Activated naive CD8-positive, alpha-beta T cell treated with anti-CD3 and anti-CD28 coated beads, Interleukin-2, amount 50 U/mL, for 24 hours (primary cell): ENCODE measurements at regions not wholly inside any gene's neighbourhood (a gene's known extent, or its start where the extent isn't known, plus 50 kb on each side); places are given as distances from the start of the nearest gene placed in this dataset.
"Not testable (repeated sequence)": the region's sequence is repeated elsewhere in the genome, so short reads cannot be mapped to it uniquely, and the experiment has no call there.

Source experiments
- ATAC-seq: fragments of 150-1000 bp; cut with Tn5 transposase; one replicate; pipeline ENCODE4 v1.10.0; 2021
- DNase-seq: peaks from one replicate; pipeline ENCODE4 v3.0.0; 2021
- H3K27ac Mint-ChIP-seq: one replicate; pipeline ENCODE4 v1.8.0; 2021; ENCODE audit warnings: mild to moderate bottlenecking, mixed read lengths
- H3K27me3 Mint-ChIP-seq: one replicate; pipeline ENCODE4 v1.8.0; 2021; ENCODE audit warnings: mixed read lengths
- H3K36me3 Mint-ChIP-seq: one replicate; pipeline ENCODE4 v1.8.0; 2021; ENCODE audit warnings: low read depth, mixed read lengths
- H3K4me1 Mint-ChIP-seq: one replicate; pipeline ENCODE4 v1.8.0; 2021; ENCODE audit warnings: mixed read lengths
- H3K4me3 Mint-ChIP-seq: one replicate; pipeline ENCODE4 v1.8.0; 2021; ENCODE audit warnings: mild to moderate bottlenecking, moderate library complexity, mixed read lengths
- H3K9me3 Mint-ChIP-seq: one replicate; pipeline ENCODE4 v1.8.0; 2021; ENCODE audit warnings: mixed read lengths

DNA sequence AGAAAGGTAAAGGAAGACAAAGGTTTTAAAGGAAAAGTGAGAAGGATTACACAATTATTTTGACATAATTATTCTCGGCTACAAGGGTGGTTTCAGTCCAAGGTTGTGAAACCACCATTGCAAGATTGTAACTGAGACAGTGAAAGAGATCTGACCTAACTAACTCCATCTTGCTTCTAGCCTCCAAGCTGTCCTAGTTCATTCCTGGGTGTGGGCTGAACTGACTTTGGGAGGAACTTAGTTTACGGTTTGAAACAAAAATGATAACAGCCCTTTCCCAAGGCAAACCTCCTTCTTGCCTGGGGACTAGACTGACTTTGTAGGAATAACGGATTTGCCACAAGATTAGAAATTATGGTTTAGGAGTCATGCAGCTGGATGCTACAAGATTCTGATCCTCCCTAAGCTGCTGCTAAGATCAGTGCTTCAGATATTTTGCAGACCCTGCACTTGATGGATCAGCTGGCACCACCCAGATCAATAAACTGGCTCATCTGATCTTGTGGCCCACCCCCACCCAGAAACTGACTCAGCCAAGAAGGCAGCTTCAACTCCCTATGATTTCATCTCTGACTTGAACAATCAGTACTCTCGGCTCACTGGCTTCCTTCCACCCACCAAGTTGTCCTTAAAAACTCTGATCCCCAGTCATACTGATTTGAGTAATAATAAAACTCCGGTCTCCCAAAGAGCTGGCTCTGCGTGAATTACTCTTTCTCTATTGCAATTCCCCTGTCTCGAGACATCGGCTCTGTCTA is 57.7 kb upstream of the AADACL2 start:
- H3K4me3 Mint-ChIP-seq = no peak overlapping the region
- peaks cover 7% of the 10 kb centered on the region for H3K27me3 Mint-ChIP-seq
- no peaks in the 10 kb centered on the region for H3K9me3 Mint-ChIP-seq
- no peaks in the 10 kb centered on the region for H3K36me3 Mint-ChIP-seq
- ATAC-seq (no peak), DNase-seq (no peak)
- H3K27ac Mint-ChIP-seq = no peak overlapping the region
- no peaks in the 10 kb centered on the region for H3K4me1 Mint-ChIP-seq

DNA sequence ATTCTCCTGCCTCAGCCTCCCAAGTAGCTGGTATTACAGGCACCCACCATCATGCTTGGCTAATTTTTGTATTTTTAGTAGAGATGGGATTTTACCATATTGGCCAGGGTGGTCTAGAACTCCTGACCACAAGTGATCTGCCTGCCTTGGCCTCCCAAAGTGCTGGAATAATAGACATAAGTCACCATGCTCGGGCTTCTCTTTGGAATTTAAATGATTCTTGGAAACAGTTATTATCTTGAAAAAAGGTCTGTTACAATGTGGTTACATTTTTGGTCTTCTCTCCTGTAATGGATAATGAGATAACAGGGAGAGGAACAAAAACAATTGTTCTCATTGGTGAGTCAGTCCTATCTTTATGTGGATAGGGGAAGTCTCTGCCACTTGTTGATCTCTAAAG is 59.8 kb upstream of the AADACL2 start:
- no peaks in the 10 kb centered on the region for H3K9me3 Mint-ChIP-seq
- no peak for DNase-seq
- H3K36me3 Mint-ChIP-seq = no peaks in the 10 kb centered on the region
- no peak for ATAC-seq
- H3K27me3 Mint-ChIP-seq = peaks cover 3% of the 10 kb centered on the region
- no peaks in the 10 kb centered on the region for H3K4me1 Mint-ChIP-seq
- H3K27ac Mint-ChIP-seq = no peak overlapping the region
- H3K4me3 Mint-ChIP-seq = no peak overlapping the region

DNA sequence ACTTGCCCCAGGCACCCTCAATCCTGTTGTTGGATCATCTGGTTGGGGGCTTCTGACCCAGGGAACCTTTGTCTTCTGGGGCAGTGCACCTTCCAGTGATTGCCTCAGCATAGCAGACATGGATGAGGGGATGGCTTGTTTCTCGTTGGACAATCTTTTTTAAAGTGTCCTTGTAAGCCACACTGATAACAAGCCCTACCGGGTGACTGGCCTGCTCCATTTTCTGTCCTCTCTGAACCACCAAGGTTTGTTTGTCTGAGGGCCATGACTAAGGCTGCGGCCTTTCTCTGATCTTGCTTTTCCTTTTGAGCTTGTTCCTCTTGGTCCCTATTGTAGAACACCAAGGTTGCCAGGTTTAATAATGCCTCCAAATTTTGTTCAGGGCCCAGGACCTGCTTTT is 66.0 kb upstream of the AADACL2 start:
- not testable (repeated sequence) for H3K4me3 Mint-ChIP-seq, H3K27me3 Mint-ChIP-seq, H3K27ac Mint-ChIP-seq, H3K4me1 Mint-ChIP-seq, DNase-seq, H3K9me3 Mint-ChIP-seq, H3K36me3 Mint-ChIP-seq, ATAC-seq

DNA sequence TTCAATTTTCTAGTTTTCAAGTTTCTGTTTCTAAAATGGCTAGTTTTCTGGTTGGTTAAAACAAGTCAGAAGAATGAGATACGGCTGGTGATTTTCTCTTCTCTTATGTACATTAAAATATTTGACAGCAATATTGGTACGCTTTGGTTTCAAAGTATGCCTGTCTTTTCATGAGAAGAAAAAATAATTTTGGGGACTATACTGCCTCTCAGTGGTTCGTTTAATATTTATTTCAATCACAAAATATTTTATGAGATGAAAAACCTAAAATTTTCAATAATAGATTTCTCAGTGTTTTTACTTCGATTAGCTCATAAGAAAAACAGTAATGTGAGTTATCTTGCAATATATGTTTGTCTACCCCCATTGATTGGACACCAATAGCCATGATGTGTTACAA is 72.8 kb upstream of the AADACL2 start:
- no peak overlapping the region for H3K27ac Mint-ChIP-seq
- H3K4me1 Mint-ChIP-seq = no peaks in the 10 kb centered on the region
- ATAC-seq = no peak
- H3K4me3 Mint-ChIP-seq = no peak overlapping the region
- no peaks in the 10 kb centered on the region for H3K9me3 Mint-ChIP-seq
- no peak for DNase-seq
- H3K36me3 Mint-ChIP-seq = no peaks in the 10 kb centered on the region
- no peaks in the 10 kb centered on the region for H3K27me3 Mint-ChIP-seq

DNA sequence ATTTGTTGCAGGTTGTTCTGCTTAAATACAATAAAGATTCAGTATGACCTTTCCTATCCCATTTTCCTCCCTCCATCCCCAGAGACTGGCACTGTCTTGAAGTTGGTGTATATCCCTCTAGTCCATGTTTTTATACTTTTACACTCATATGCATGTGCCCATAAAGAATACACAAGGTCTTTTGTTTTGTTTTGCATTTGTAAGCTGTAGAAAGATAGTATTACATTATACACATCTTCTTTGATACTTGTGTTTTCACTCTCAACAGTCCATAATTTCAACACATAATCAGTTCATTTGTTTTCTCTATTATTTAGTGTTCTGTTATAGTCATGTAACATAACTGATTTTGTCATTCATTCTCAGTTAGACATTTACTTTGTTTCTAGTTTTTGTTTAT is 88.7 kb upstream of the AADACL2 start:
- DNase-seq (no peak), ATAC-seq (no peak)
- Mint-ChIP-seq H3K4me3 (no peak overlapping the region), H3K27me3 (peaks cover 2% of the 10 kb centered on the region), H3K9me3 (no peaks in the 10 kb centered on the region), H3K4me1 (no peaks in the 10 kb centered on the region), H3K27ac (no peak overlapping the region), H3K36me3 (no peaks in the 10 kb centered on the region)

DNA sequence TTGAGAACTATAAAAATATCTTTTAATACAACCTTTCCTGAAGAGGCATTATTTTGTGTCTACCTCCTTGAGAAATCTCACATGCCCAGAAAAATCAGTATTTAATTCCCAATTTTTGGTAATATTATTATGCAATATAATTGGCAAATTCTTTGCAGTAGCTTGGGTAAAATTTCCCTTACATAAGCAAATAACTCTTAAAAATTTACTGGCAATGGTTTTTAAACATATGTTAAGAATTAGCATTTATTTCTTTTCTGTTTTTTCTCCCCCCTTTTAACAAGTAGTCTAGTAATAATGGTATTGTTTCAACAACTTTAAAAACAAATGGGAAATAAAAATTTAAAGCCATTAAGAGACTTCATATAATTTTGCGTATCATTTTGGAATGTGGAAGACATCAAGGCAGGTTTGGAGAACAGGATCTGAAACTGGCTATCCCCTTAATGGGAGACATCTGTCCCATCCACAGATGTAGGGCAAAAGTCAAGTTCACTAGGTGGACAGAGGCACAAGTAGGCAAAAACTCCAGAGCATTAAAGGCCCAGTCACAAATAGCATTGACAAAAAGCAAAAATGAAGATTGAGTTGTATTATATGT is 89.6 kb upstream of the AADACL2 start:
- Mint-ChIP-seq H3K27me3 (peaks cover 2% of the 10 kb centered on the region), H3K9me3 (no peaks in the 10 kb centered on the region), H3K36me3 (no peaks in the 10 kb centered on the region), H3K27ac (no peak overlapping the region), H3K4me1 (no peaks in the 10 kb centered on the region), H3K4me3 (no peak overlapping the region)
- ATAC-seq = no peak
- DNase-seq = no peak

DNA sequence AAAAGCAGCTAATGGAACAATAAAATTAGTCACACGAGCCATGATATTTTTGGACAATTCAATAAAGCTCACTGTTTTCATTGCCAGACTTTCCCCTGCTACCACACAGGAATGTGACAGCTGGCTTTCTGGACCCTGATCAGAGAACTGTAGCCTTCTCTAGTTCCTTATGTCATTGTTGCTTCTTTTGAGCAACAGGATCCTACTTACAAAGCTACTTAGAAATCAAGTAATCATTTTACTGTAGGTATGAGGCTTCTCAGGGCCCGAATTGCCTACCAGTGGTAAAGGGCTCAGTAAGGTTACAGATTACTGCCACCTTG is 94.3 kb upstream of the AADACL2 start:
- H3K4me1 Mint-ChIP-seq = no peaks in the 10 kb centered on the region
- H3K27ac Mint-ChIP-seq = no peak overlapping the region
- no peak for DNase-seq
- no peak overlapping the region for H3K4me3 Mint-ChIP-seq
- no peaks in the 10 kb centered on the region for H3K27me3 Mint-ChIP-seq
- no peak for ATAC-seq
- H3K9me3 Mint-ChIP-seq = no peaks in the 10 kb centered on the region
- no peaks in the 10 kb centered on the region for H3K36me3 Mint-ChIP-seq

DNA sequence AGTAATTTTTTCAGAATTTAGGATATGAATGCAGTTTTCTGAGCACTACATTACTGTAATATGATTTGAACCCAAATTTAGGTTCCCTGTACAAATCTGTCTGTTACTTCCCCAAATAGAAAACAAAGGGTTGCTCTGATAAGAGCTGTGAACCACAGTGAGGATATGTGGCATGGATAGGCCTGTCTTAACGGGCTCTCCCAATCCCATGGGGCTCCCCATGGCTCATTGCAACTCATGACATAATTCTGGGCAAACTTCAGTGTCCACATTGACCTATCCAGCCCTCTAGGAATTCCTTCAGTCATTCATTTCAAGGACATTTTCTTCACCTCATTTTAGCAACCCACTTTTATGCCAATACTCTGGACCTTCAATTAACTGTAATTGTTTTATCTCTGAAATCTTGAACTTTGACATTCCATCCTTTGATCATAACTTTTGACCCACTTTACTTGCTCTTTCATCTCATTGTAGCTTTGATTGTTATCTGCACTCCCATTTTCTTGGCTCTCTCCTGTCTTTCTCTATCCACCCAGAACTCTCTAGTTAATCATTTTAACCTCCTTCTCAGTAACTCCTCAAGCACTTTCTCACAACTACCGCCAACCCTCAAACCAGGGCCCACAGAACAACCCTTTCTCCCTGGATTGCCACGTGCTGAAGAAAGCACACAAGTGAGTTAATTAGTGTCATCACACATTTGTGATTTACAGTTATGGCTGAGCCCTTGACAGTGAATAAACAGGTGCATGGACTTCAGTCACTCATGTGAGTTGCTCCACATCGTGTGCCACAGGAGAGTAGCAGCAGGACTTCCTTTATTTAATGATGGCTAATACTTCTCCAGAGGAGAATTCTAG is 94.9 kb upstream of the AADACL2 start:
- H3K36me3 Mint-ChIP-seq = no peaks in the 10 kb centered on the region
- ATAC-seq (no peak), DNase-seq (no peak)
- H3K9me3 Mint-ChIP-seq = no peaks in the 10 kb centered on the region
- no peak overlapping the region for H3K27ac Mint-ChIP-seq
- H3K4me3 Mint-ChIP-seq = no peak overlapping the region
- no peaks in the 10 kb centered on the region for H3K27me3 Mint-ChIP-seq
- H3K4me1 Mint-ChIP-seq = no peaks in the 10 kb centered on the region

DNA sequence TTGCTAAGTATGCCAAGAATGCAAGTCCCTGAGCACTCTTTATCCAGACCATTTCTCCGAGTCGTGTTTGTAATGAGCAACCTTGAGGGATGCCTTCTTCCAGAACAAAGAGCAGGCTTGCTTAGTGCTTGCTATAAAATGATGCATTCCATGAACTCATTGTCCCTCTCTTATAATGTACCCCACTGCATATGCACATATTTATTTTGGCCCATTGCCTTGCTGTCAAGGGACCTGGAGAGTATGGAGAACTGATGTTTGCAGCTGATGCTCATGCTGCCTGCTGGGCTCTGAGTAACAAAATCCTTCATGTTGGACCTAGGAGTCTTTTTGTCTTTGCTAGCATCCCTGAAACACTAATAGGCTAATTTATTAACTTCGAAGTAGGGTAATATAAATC is 97.8 kb upstream of the AADACL2 start:
- Mint-ChIP-seq H3K27me3 (peaks cover 3% of the 10 kb centered on the region), H3K9me3 (no peaks in the 10 kb centered on the region), H3K36me3 (no peaks in the 10 kb centered on the region), H3K4me1 (no peaks in the 10 kb centered on the region), H3K27ac (no peak overlapping the region), H3K4me3 (no peak overlapping the region)
- DNase-seq (no peak), ATAC-seq (no peak)

DNA sequence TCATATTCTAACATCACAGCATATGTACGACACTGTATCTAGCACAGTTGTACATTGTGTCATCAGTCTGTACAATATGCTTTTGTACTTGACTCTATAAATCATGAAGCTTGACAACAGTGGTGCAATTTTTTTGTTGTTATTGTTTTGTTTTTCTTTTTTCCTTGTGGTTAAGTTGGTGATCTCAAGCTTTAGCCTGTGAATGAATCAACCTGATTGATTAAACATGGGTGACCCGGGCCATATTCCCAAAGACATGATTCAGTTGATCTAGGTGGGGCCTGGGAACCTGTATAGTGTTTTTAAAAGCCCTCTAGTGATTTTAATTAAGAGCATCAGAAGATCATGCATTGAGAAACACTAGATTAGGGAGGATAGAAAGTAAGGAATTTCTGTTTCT is 101.8 kb upstream of the AADACL2 start:
- Mint-ChIP-seq H3K4me1 (no peaks in the 10 kb centered on the region), H3K36me3 (no peaks in the 10 kb centered on the region), H3K4me3 (no peak overlapping the region), H3K27ac (no peak overlapping the region), H3K27me3 (peaks cover 5% of the 10 kb centered on the region), H3K9me3 (no peaks in the 10 kb centered on the region)
- ATAC-seq = no peak
- DNase-seq = no peak

DNA sequence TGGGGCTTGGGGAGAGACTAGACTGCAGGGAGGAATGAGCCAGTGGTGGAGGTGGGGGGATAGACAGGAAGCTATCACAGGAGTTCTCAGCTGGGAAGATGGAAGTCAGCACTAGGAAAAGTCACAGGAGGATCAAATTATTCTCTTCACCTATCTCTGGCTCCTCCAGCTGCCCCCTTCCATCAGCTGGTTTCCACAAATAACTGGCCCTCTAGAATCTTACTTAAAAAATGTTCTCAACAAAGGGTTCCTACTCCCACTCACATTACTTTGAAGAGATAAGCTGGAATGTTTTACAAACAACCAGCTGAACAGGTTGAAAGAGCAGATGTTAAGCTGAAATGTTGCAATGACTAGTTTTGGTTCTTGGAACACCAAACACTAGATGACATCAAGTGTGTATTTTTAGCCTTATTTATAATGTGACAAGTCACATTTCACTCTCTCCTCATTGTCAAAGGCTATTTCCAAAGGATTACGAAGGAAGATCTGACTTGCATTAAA is 102.7 kb upstream of the AADACL2 start:
- H3K36me3 Mint-ChIP-seq = no peaks in the 10 kb centered on the region
- no peaks in the 10 kb centered on the region for H3K4me1 Mint-ChIP-seq
- no peak overlapping the region for H3K27ac Mint-ChIP-seq
- H3K9me3 Mint-ChIP-seq = no peaks in the 10 kb centered on the region
- H3K4me3 Mint-ChIP-seq = no peak overlapping the region
- DNase-seq (no peak), ATAC-seq (no peak)
- H3K27me3 Mint-ChIP-seq = peaks cover 5% of the 10 kb centered on the region

DNA sequence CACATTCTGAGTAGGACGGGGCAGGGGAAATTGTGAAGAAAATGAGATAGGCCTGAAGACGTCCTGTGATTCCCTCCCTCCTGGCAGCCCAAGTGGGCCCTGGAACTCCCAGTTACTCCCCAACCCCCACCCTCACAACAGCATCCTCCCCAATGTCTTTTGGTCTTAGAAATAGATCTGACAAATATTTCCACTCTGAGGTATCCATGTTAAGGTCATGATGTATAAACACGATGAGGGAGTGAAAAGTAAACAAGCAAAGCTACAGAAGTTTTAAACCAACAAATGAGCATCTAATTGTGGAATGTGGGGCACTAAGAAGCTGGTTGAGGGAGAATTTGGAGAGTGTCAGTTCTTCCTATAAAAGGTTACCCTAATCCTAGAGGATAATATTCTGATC is 103.7 kb upstream of the AADACL2 start:
- ATAC-seq (no peak), DNase-seq (no peak)
- Mint-ChIP-seq H3K9me3 (no peaks in the 10 kb centered on the region), H3K4me3 (no peak overlapping the region), H3K4me1 (no peaks in the 10 kb centered on the region), H3K27me3 (peaks cover 5% of the 10 kb centered on the region), H3K27ac (no peak overlapping the region), H3K36me3 (no peaks in the 10 kb centered on the region)

DNA sequence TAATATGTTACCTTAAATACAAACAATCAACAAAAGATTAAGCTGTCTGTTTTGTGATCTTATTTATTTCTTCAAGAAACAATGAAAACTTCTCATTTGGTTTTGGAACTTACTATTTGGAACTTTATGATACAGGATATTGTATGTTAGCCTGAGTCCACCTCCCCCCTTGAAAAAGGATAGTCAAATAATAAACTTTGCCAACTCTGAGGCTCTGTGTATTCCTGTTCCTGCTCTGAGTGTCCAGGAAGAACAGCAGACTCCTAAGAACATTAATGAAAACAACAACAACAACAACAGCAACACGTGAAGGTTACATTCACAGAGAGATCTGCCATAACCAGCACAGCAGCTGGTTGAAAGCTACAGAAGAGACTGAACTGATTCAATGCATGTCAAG is 108.1 kb upstream of the AADACL2 start:
- Mint-ChIP-seq H3K9me3 (no peaks in the 10 kb centered on the region), H3K27me3 (peaks cover 2% of the 10 kb centered on the region), H3K27ac (no peak overlapping the region), H3K36me3 (no peaks in the 10 kb centered on the region), H3K4me3 (no peak overlapping the region), H3K4me1 (no peaks in the 10 kb centered on the region)
- ATAC-seq = no peak
- DNase-seq = no peak

DNA sequence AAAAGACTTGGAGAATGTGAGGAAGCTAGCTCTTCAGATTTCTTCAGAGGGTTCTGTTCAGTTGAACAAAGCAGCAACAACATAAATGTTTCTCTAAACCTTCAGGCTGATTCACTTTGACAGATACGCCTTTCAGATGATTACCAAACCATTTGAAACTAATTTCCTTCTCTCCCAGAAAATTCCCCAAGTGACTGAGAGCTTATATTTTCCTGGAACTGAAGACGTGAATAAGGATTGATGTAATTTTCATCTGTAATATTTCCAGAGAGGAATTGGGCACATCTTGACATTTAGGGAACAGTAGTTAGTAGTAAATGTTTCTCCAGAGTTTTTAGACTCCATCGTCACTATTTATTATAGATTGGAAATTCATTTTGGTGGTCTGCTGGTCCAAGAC is 108.6 kb upstream of the AADACL2 start:
- H3K27me3 Mint-ChIP-seq = peaks cover 5% of the 10 kb centered on the region
- no peak overlapping the region for H3K4me3 Mint-ChIP-seq
- no peak overlapping the region for H3K27ac Mint-ChIP-seq
- no peaks in the 10 kb centered on the region for H3K4me1 Mint-ChIP-seq
- H3K9me3 Mint-ChIP-seq = no peaks in the 10 kb centered on the region
- no peak for ATAC-seq
- no peaks in the 10 kb centered on the region for H3K36me3 Mint-ChIP-seq
- DNase-seq = no peak

DNA sequence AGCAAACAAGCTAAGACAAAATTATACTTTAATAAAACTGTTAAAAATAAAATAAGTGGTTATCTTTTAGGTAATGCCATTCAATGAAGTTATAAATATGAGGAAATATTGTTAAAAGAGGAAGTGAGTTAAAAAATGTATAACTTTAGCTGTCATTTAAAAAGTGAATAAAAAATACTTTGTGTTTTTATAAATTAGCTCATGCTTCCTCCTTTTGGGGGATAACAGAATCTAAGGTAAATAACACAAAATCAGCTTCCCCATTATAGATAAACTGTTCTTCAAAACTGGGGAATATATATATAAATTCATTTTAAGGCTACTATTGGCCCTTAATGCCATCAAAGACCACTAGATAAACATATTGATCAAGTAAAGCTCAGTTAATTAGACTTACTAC is 113.7 kb upstream of the AADACL2 start:
- DNase-seq (no peak), ATAC-seq (no peak)
- Mint-ChIP-seq H3K4me1 (no peaks in the 10 kb centered on the region), H3K27ac (no peak overlapping the region), H3K27me3 (peaks cover 3% of the 10 kb centered on the region), H3K4me3 (no peak overlapping the region), H3K36me3 (no peaks in the 10 kb centered on the region), H3K9me3 (no peaks in the 10 kb centered on the region)
